ENCODE measurements at regions not wholly inside any gene's neighbourhood (a gene's known extent, or its start where the extent isn't known, plus 50 kb on each side); places are given as distances from the start of the nearest gene placed in this dataset.

- H3K4me3 Mint-ChIP-seq: no peak overlapping the region; a peak in 1 of 5 replicates
- peaks cover 14% of the 10 kb centered on the region for H3K27me3 Mint-ChIP-seq (ENCODE audit: low read depth)
- Histone ChIP-seq H3K14ac (ENCODE audit: insufficient read depth, low read length) (no peak overlapping the region; the same call in 1 of the 2 replicates), H4K5ac (ENCODE audit: insufficient read length, low read depth, low read length) (no peak overlapping the region), H2BK120ac (ENCODE audit: low read depth, low read length, poor library complexity, severe bottlenecking) (no peak overlapping the region), H3T11ph (ENCODE audit: low read length) (no peak overlapping the region), H3K56ac (ENCODE audit: insufficient read length, low read depth, low read length) (no peak overlapping the region), H2BK20ac (ENCODE audit: low read depth, low read length, poor library complexity, severe bottlenecking) (no peak overlapping the region), H3K4ac (ENCODE audit: low read depth, low read length) (no peak overlapping the region), H3K27me3 (ENCODE audit: insufficient read depth, low read length) (no peaks in the 10 kb centered on the region), H3K4me2 (ENCODE audit: insufficient read depth, insufficient read length, low read length) (no peak overlapping the region), H4K8ac (replicated peaks; ENCODE audit: insufficient read length, low read depth, low read length) (no peak overlapping the region), H3K23ac (ENCODE audit: insufficient read length, low read depth, low read length) (no peak overlapping the region), H2AFZ (ENCODE audit: low read length) (no peak overlapping the region), H3K18ac (ENCODE audit: insufficient read length, low read depth, low read length) (no peak overlapping the region), H4K20me1 (ENCODE audit: control insufficient read depth, insufficient read depth, insufficient read length) (no peaks in the 10 kb centered on the region), H3K27ac (ENCODE audit: insufficient read length, low read depth, low read length) (no peak overlapping the region), H3K23me2 (ENCODE audit: insufficient read length, low read depth, low read length, poor library complexity, severe bottlenecking) (no peaks in the 10 kb centered on the region), H2AK5ac (ENCODE audit: insufficient read length, low read length) (no peak overlapping the region), H3K4me1 (ENCODE audit: insufficient read depth, low read length) (no peaks in the 10 kb centered on the region), H3K79me2 (ENCODE audit: insufficient read depth, low read length) (no peaks in the 10 kb centered on the region), H3K9me3 (ENCODE audit: control insufficient read depth, low read depth, low read length) (no peaks in the 10 kb centered on the region), H2BK15ac (ENCODE audit: low read depth, low read length) (no peak overlapping the region), H2BK5ac (ENCODE audit: insufficient read length, low read length) (no peak overlapping the region), H4K91ac (ENCODE audit: insufficient read length, low read depth, low read length) (no peak overlapping the region), H3K9ac (ENCODE audit: extremely low read depth, insufficient read length, low read length) (no peak overlapping the region), H2BK12ac (ENCODE audit: insufficient read length, low read depth, low read length) (no peak overlapping the region), H3K79me1 (ENCODE audit: insufficient read depth, low read depth, low read length, poor library complexity, severe bottlenecking) (no peaks in the 10 kb centered on the region)
- DNase-seq: no peak
- no peaks in the 10 kb centered on the region for H3K4me1 Mint-ChIP-seq
- no peak overlapping the region for H3K27ac Mint-ChIP-seq
- no peak for TF ChIP-seq CTCF (conservative IDR thresholded peaks at IDR 0.05)
- H3K9me3 Mint-ChIP-seq: no peaks in the 10 kb centered on the region
- WGBS (ENCODE audit: extremely low coverage, insufficient read length, low lambda C conversion rate): no CpG with 5 or more reads among the region's 10 CpGs
- H3K36me3 Mint-ChIP-seq (ENCODE audit: insufficient read depth in 1 of 3, low read depth in 3 of 3): no peaks in the 10 kb centered on the region; a peak in 1 of 7 replicates
Measured at GRCh38 chr12:127271776-127272175, 995.2 kb upstream of the TMEM132C start.

All from H9 (cell line).